ENCODE measurements at regions not wholly inside any gene's neighbourhood (a gene's known extent, or its start where the extent isn't known, plus 50 kb on each side); places are given as distances from the start of the nearest gene placed in this dataset.

- TF ChIP-seq EZH2phosphoT487 (IDR thresholded peaks at IDR 0.05; ENCODE audit: borderline replicate concordance, low read depth, low read length): no peak
- no peak for TF ChIP-seq CTCF (conservative IDR thresholded peaks at IDR 0.05; ENCODE audit: low read length)
These were observed 73.9 kb upstream of the IRF2 start for GRCh38 chr4:184548316-184548647.

Measured in OCI-LY7 (cell line).